ENCODE measurements at regions not wholly inside any gene's neighbourhood (a gene's known extent, or its start where the extent isn't known, plus 50 kb on each side); places are given as distances from the start of the nearest gene placed in this dataset.

DNA sequence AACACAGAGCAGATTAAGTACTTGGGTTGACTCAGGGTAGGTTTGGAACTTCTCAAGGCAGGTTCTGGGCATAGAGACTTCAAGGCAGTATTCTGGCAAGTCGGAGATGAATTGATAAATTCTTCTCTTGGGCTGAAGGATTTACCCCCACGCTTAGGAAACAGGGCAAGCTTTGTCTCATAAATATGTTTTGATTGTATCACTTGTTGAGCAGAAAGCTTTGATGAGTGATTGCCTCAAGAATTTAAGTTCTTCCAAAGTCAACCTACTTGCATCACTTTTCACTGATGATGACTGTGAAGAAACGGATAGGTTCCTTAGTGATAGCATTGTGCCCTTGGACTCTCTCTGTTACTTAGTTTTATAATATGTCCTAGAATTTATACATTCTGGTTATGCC, 258.6 kb upstream of the DACH1 start:
- H3K79me2 ChIP-seq: no peaks in the 10 kb centered on the region
- TF ChIP-seq, protein P1, sequence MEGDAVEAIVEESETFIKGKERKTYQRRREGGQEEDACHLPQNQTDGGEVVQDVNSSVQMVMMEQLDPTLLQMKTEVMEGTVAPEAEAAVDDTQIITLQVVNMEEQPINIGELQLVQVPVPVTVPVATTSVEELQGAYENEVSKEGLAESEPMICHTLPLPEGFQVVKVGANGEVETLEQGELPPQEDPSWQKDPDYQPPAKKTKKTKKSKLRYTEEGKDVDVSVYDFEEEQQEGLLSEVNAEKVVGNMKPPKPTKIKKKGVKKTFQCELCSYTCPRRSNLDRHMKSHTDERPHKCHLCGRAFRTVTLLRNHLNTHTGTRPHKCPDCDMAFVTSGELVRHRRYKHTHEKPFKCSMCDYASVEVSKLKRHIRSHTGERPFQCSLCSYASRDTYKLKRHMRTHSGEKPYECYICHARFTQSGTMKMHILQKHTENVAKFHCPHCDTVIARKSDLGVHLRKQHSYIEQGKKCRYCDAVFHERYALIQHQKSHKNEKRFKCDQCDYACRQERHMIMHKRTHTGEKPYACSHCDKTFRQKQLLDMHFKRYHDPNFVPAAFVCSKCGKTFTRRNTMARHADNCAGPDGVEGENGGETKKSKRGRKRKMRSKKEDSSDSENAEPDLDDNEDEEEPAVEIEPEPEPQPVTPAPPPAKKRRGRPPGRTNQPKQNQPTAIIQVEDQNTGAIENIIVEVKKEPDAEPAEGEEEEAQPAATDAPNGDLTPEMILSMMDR (IDR thresholded peaks at IDR 0.05): no peak
- no peaks in the 10 kb centered on the region for H3K36me3 ChIP-seq (ENCODE audit: control insufficient read depth, insufficient read depth, low read length)
- H3K4me3 ChIP-seq (ENCODE audit: low read depth, low read length): no peak overlapping the region
- H3K4me1 ChIP-seq: no peaks in the 10 kb centered on the region
- H3K9me3 ChIP-seq (ENCODE audit: control insufficient read depth, low read length): no peaks in the 10 kb centered on the region
- no peaks in the 10 kb centered on the region for H3K27me3 ChIP-seq (ENCODE audit: control insufficient read depth, insufficient read depth, low read length)
- no peak overlapping the region for H2AFZ ChIP-seq
- H3K27ac ChIP-seq: no peak overlapping the region
- no peak overlapping the region for H3K9ac ChIP-seq
- H3K4me2 ChIP-seq (ENCODE audit: low read length): no peak overlapping the region

DNA sequence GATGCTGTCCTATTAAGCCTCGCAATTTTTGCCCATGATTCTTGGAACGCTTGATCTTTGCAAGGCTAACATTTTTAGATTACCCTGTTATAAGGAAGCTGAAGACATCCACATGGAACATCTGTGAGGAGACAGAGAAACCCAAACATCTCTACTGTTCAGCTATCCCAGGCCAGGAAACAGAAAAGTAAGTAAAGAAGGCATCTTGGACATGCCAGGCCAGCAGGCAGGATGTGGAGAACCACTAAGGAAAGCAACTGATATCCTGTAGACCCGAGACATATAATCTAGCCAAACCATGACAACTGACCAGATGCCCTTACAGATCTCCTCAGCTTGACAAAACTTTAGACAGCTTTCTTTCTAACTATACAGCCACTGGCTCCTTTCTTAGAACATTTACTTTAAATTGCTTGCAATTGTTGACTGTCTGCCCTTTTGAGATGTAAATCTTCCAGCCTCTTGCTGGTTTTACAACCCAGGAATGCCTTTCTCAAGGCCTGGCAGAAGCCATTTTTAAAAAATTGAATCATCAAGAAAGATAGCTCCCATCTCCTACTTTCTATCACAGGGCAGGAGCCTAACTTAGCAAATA, 255.8 kb upstream of the DACH1 start:
- Histone ChIP-seq H2AFZ (no peak overlapping the region), H3K9me3 (ENCODE audit: control insufficient read depth, low read length) (no peaks in the 10 kb centered on the region), H3K4me2 (ENCODE audit: low read length) (no peak overlapping the region), H3K36me3 (ENCODE audit: control insufficient read depth, insufficient read depth, low read length) (no peaks in the 10 kb centered on the region), H3K79me2 (no peaks in the 10 kb centered on the region), H3K9ac (no peak overlapping the region), H3K4me1 (no peaks in the 10 kb centered on the region), H3K4me3 (ENCODE audit: low read depth, low read length) (no peak overlapping the region), H3K27ac (no peak overlapping the region), H3K27me3 (ENCODE audit: control insufficient read depth, insufficient read depth, low read length) (no peaks in the 10 kb centered on the region)
- TF ChIP-seq, protein P1 (IDR thresholded peaks at IDR 0.05): no peak

DNA sequence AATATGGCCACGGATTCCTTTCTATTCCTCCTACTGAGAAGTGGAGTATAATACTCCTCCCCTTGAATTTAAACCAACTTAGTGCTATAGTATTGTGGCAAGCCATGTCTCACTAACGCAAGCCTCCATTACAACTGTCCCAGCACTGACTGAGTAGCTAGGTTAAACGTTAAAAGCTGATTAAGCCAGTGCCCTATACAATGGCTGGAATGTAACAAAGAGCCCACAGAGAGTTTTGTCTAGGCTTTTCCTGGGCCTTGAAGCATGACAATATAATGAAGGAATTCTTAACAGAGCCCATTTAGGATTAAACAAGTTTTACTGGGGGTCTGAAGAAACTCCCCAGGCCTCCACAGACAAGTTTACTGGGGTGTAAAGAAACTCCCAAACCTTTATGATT, 254.5 kb upstream of the DACH1 start:
- H3K4me1 ChIP-seq: no peaks in the 10 kb centered on the region
- no peaks in the 10 kb centered on the region for H3K36me3 ChIP-seq (ENCODE audit: control insufficient read depth, insufficient read depth, low read length)

DNA sequence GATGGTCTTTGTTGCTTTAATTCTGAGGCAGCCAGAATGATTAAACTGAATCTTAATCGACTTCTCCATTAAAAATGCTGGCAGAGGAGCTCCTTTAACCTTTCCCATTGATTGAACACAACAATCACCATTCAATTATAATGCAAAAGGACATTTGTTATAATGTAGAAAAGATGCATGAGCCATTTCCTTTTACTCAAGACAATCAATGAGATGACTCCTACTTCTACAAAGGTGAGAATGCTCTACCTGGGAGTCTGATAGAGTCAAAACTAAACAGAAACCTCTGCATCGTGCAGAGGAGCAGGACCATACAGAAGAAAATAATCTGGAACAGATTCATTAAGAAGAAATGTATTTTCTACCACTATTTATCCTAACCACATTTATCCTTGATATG, 253.6 kb upstream of the DACH1 start:
- Histone ChIP-seq H3K4me1 (no peaks in the 10 kb centered on the region), H3K79me2 (no peaks in the 10 kb centered on the region), H3K36me3 (ENCODE audit: control insufficient read depth, insufficient read depth, low read length) (no peaks in the 10 kb centered on the region), H3K9me3 (ENCODE audit: control insufficient read depth, low read length) (no peaks in the 10 kb centered on the region), H2AFZ (no peak overlapping the region), H3K4me2 (ENCODE audit: low read length) (no peak overlapping the region), H3K9ac (no peak overlapping the region), H3K27me3 (ENCODE audit: control insufficient read depth, insufficient read depth, low read length) (no peaks in the 10 kb centered on the region), H3K4me3 (ENCODE audit: low read depth, low read length) (no peak overlapping the region), H3K27ac (no peak overlapping the region)
- TF ChIP-seq, protein P1 (IDR thresholded peaks at IDR 0.05): no peak

More for the DNA sequence above, 254.5 kb upstream of the DACH1 start:
- H3K27me3 ChIP-seq (ENCODE audit: control insufficient read depth, insufficient read depth, low read length): no peaks in the 10 kb centered on the region
- H3K27ac ChIP-seq: no peak overlapping the region
- no peaks in the 10 kb centered on the region for H3K79me2 ChIP-seq
- no peak overlapping the region for H2AFZ ChIP-seq
- H3K9me3 ChIP-seq (ENCODE audit: control insufficient read depth, low read length): no peaks in the 10 kb centered on the region
- no peak overlapping the region for H3K4me3 ChIP-seq (ENCODE audit: low read depth, low read length)
- H3K4me2 ChIP-seq (ENCODE audit: low read length): no peak overlapping the region
- TF ChIP-seq, protein P1 (IDR thresholded peaks at IDR 0.05): no peak
- H3K9ac ChIP-seq: no peak overlapping the region

DNA sequence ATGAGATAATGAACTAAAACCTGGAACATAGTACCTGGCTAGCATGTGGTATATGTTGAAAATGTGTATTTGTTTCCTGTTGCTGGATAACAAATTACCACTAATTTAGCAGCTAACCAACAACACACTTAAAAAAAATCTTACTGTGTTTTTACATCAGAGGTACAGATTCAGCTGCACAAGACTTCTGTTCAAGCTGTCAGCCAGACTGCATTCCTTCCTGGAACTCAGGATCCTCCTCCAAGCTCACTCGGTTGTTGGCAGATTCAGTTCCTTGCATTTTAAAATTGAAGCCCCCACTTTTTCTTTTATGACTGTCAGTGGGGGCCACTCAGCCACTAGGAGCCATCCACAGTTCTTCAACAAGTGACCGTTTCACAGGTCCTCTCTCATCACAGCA, 246.9 kb upstream of the DACH1 start:
- Histone ChIP-seq H3K36me3 (ENCODE audit: control insufficient read depth, insufficient read depth, low read length) (no peaks in the 10 kb centered on the region), H3K4me2 (ENCODE audit: low read length) (no peak overlapping the region), H3K4me1 (peaks cover 9% of the 10 kb centered on the region), H3K79me2 (no peaks in the 10 kb centered on the region), H2AFZ (no peak overlapping the region), H3K9ac (no peak overlapping the region), H3K27me3 (ENCODE audit: control insufficient read depth, insufficient read depth, low read length) (no peaks in the 10 kb centered on the region), H3K4me3 (ENCODE audit: low read depth, low read length) (no peak overlapping the region), H3K27ac (no peak overlapping the region), H3K9me3 (ENCODE audit: control insufficient read depth, low read length) (no peaks in the 10 kb centered on the region)
- TF ChIP-seq, protein P1 (IDR thresholded peaks at IDR 0.05): no peak

All from parathyroid adenoma (tissue), 2 donors.